Osteocyte (in vitro differentiated cells): ENCODE measurements at regions not wholly inside any gene's neighbourhood (a gene's known extent, or its start where the extent isn't known, plus 50 kb on each side); places are given as distances from the start of the nearest gene placed in this dataset.

Experiments used
- DNase-seq: peaks from one replicate; pipeline ENCODE4 v3.0.0; 2021; ENCODE audit warnings: mixed read lengths; ENCODE audit not compliant: unreplicated experiment; ENCODE audit errors: extremely low spot score
- H3K27ac Mint-ChIP-seq: one replicate; pipeline ENCODE4 v1.8.0; 2021; ENCODE audit warnings: mild to moderate bottlenecking, mixed read lengths; ENCODE audit not compliant: unreplicated experiment
- H3K27me3 Mint-ChIP-seq: one replicate; pipeline ENCODE4 v1.8.0; 2021; ENCODE audit warnings: mixed read lengths; ENCODE audit not compliant: unreplicated experiment
- H3K36me3 Mint-ChIP-seq: one replicate; pipeline ENCODE4 v1.8.0; 2021; ENCODE audit warnings: mixed read lengths; ENCODE audit not compliant: unreplicated experiment
- H3K4me1 Mint-ChIP-seq: one replicate; pipeline ENCODE4 v1.8.0; 2021; ENCODE audit warnings: mixed read lengths; ENCODE audit not compliant: unreplicated experiment
- H3K4me3 Mint-ChIP-seq: one replicate; pipeline ENCODE4 v1.8.0; 2021; ENCODE audit warnings: mild to moderate bottlenecking, moderate library complexity, mixed read lengths; ENCODE audit not compliant: unreplicated experiment
- H3K9me3 Mint-ChIP-seq: one replicate; pipeline ENCODE4 v1.8.0; 2021; ENCODE audit warnings: mixed read lengths; ENCODE audit not compliant: unreplicated experiment
- CTCF ChIP-seq: fragments of 200-600 bp; sonication (generic); IDR thresholded peaks from 2 replicates; pipeline ENCODE4 v1.5.0; 2021; ENCODE audit warnings: antibody characterized with exemption, mild to moderate bottlenecking, moderate library complexity

DNA sequence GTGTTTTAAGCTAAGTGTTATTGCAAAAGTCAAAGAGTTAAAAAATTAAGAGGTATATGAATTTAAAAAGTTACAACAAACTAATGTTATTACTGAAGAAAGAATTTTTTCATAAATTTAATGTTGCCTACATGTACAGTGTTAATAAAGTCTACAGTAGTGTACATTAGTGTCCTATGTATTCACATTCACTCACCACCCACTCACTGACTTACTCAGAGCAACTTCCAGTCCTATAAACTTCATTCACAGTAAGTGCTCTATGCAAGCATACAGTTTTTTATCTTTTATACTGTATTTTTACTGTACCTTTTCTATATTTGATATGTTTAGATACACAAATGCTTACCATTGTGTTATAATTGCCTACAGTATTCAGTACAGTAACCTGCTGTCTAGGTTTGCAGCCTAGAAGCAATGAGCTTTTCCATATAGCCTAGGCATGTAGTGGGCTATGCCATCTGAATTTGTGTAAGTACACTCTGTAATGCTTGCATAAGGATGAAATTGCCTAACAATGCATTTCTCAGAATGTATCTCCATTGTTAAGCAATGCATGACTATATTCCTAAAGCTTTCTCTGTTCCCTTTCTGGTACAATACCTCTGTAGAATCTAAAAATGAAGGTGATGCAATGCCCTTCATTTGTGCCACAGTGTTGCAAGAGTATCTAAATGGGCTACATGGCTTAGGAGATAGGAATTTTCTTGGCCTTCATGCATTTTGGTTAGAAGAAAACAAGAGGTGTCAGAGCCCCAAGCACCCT lies 370.8 kb upstream of the NT5C1B start:
- Mint-ChIP-seq H3K4me3 (no peak overlapping the region), H3K27ac (no peak overlapping the region), H3K4me1 (no peaks in the 10 kb centered on the region), H3K27me3 (no peaks in the 10 kb centered on the region), H3K36me3 (no peaks in the 10 kb centered on the region), H3K9me3 (no peaks in the 10 kb centered on the region)
- DNase-seq: no peak
- TF ChIP-seq CTCF: no peak

DNA sequence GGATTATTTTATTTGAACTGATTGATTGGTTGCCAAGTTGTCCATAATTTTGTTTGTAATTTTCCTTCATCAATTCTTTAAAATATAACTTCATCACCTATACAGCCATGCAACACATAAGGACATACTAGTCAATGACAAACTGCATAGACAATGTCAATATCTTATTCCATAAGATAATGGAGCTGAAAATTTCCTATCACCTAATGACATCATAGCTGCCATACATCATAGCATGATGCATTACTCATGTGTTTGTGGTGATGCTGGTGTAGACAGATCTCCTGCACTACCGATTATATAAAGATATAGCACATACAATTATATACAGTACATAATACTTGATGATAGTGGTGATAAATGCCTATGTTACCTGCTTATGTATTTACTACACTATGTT lies 369.8 kb upstream of the NT5C1B start:
- H3K4me1 Mint-ChIP-seq: no peaks in the 10 kb centered on the region
- no peak for DNase-seq
- no peak overlapping the region for H3K4me3 Mint-ChIP-seq
- H3K27me3 Mint-ChIP-seq: no peaks in the 10 kb centered on the region
- no peak for TF ChIP-seq CTCF
- H3K9me3 Mint-ChIP-seq: peaks cover 2% of the 10 kb centered on the region
- no peak overlapping the region for H3K27ac Mint-ChIP-seq
- no peaks in the 10 kb centered on the region for H3K36me3 Mint-ChIP-seq

DNA sequence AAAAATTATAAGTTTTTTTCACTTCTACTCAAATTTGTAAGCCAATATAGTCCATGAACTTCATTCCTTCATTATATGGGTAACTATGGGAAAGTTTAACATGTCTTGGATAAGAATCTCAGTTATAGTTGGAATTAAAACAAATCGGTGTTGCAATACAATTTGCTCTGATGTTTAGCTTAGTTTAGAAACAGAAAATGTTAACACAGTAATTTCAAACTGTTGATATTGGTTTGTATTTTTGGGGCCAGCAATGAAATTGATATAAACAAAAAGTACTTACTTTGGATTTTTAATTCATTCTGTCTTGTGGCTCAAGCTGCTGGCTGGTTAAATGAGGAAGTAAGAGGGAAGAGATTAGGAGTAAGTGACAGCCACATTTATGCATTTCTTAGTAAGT lies 368.5 kb upstream of the NT5C1B start:
- no peaks in the 10 kb centered on the region for H3K27me3 Mint-ChIP-seq
- TF ChIP-seq CTCF: no peak
- H3K27ac Mint-ChIP-seq: no peak overlapping the region
- no peak for DNase-seq
- no peaks in the 10 kb centered on the region for H3K4me1 Mint-ChIP-seq
- H3K9me3 Mint-ChIP-seq: peaks cover 5% of the 10 kb centered on the region
- H3K36me3 Mint-ChIP-seq: no peaks in the 10 kb centered on the region
- no peak overlapping the region for H3K4me3 Mint-ChIP-seq

DNA sequence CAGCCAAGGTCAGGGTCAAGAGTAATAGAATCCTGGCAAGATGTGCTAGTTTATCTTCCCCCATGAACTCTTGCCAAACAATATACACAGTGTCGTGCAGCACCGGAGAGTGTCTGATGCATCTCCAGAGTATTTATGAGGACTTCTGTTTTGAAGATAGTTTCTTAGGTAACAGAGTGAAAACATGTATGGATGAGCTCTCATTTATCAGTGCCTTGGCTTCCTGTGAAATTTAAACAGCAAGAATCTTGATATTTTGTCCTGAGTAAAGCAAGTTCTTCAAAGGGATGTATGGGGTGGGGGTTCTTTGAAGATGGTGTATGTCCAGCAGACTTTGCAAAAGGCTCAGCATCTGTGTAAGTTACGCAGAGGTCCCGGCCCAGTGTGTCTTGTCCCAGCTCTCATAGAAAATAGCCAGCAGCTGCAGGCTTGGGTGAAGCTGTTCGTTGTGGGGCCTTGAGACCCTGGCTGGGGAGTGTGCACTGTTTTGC lies 361.0 kb upstream of the NT5C1B start:
- H3K4me3 Mint-ChIP-seq: no peak overlapping the region
- peaks cover 5% of the 10 kb centered on the region for H3K9me3 Mint-ChIP-seq
- H3K27ac Mint-ChIP-seq: peak overlapping the region; percentile 20
- TF ChIP-seq CTCF: no peak
- no peaks in the 10 kb centered on the region for H3K36me3 Mint-ChIP-seq
- no peaks in the 10 kb centered on the region for H3K27me3 Mint-ChIP-seq
- DNase-seq: no peak
- H3K4me1 Mint-ChIP-seq: peaks cover 13% of the 10 kb centered on the region

GRCh38 chr2:18949871-18950270 lies 360.5 kb upstream of the NT5C1B start:
- Mint-ChIP-seq H3K27me3 (no peaks in the 10 kb centered on the region), H3K36me3 (no peaks in the 10 kb centered on the region), H3K27ac (peak overlapping the region; percentile 20), H3K4me1 (peaks cover 13% of the 10 kb centered on the region), H3K9me3 (peaks cover 5% of the 10 kb centered on the region), H3K4me3 (peak overlapping the region; percentile 20)
- no peak for DNase-seq
- TF ChIP-seq CTCF: no peak
